H1 (cell line): ENCODE measurements at regions not wholly inside any gene's neighbourhood (a gene's known extent, or its start where the extent isn't known, plus 50 kb on each side); places are given as distances from the start of the nearest gene placed in this dataset.

Experiments
- CTCF ChIA-PET: fragments of 300-600 bp; sonication (Branson Sonifier 250); formaldehyde crosslinking; loops from one replicate; lab custom pipeline; 2021; ENCODE audit not compliant: partially characterized antibody; lab: Charles Lee
- POLR2A ChIA-PET: fragments of 300-600 bp; sonication (Branson Sonifier 250); formaldehyde crosslinking; loops from one replicate; lab custom pipeline; 2021; ENCODE audit warnings: inconsistent platforms; ENCODE audit not compliant: partially characterized antibody; lab: Charles Lee
- DNase-seq, 2 experiments: peaks; one replicate each; pipeline versions ENCODE4 v3.0.0 to v3.0.0-alpha.2; 2010 to 2022; ENCODE audit warnings: low spot score in 2 of 2, low read depth in 1 of 2, mixed read lengths in 1 of 2
- FAIRE-seq: peaks from 2 replicates; lab custom pipeline; 2011; peaks lifted over from hg19 to GRCh38; lab: Jason Lieb, UNC
- H2AFZ ChIP-seq: 2 replicates; pipeline ENCODE4 v1.8.1; 2012; ENCODE audit warnings: low read length, inconsistent platforms
- H2AK5ac ChIP-seq: 2 replicates; pipeline ENCODE4 v1.6.1; 2013; ENCODE audit warnings: low read depth, low read length
- H2BK120ac ChIP-seq: replicated peaks from 2 replicates; pipeline ENCODE3; 2013; ENCODE audit warnings: low read depth, low read length, inconsistent platforms
- H2BK12ac ChIP-seq: 2 replicates; pipeline ENCODE4 v1.6.1; 2013; ENCODE audit warnings: low read depth, low read length
- H2BK15ac ChIP-seq: 2 replicates; pipeline ENCODE4 v1.6.1; 2013; ENCODE audit warnings: low read length
- H2BK20ac ChIP-seq: 2 replicates; pipeline ENCODE4 v1.6.1; 2013; ENCODE audit warnings: low read length
- H2BK5ac ChIP-seq: 2 replicates; pipeline ENCODE4 v1.6.1; 2013; ENCODE audit warnings: low read depth, low read length
- H3K14ac ChIP-seq: 2 replicates; pipeline ENCODE4 v1.6.1; 2013; ENCODE audit warnings: inconsistent platforms; ENCODE audit not compliant: insufficient read length
- H3K18ac ChIP-seq: 2 replicates; pipeline ENCODE4 v1.6.1; 2013; ENCODE audit warnings: low read length; ENCODE audit errors: extremely low read depth
- H3K23ac ChIP-seq: 2 replicates; pipeline ENCODE4 v1.6.1; 2013; ENCODE audit warnings: inconsistent platforms; ENCODE audit not compliant: insufficient read length
- H3K23me2 ChIP-seq: 2 replicates; pipeline ENCODE4 v1.6.1; 2013; ENCODE audit warnings: low read depth, low read length
- H3K27ac ChIP-seq: 2 replicates; pipeline ENCODE4 v1.6.1; 2011; ENCODE audit warnings: low read depth, low read length, inconsistent platforms
- H3K27me3 ChIP-seq, 4 experiments: replicated peaks in 1 of 4; 1 replicate in 1 of 4; 2 replicates in 3 of 4; pipeline versions ENCODE4 v1.6.1 to v1.8.1; 2011 to 2013; ENCODE audit warnings: low read length in 3 of 4, mild to moderate bottlenecking in 3 of 4, inconsistent platforms in 2 of 4, mixed read lengths in 2 of 4, moderate library complexity in 1 of 4; ENCODE audit not compliant: control insufficient read depth in 3 of 4, insufficient read depth in 3 of 4; ENCODE audit errors: extremely low read depth in 1 of 4
- H3K36me3 ChIP-seq, 4 experiments: 2 replicates each; pipeline versions ENCODE4 v1.6.1 to v1.8.1; 2011 to 2013; ENCODE audit warnings: mild to moderate bottlenecking in 4 of 4, low read length in 3 of 4, moderate library complexity in 2 of 4, control low read depth in 1 of 4, inconsistent platforms in 1 of 4; ENCODE audit not compliant: insufficient read depth in 4 of 4, control insufficient read depth in 2 of 4
- H3K4ac ChIP-seq: replicated peaks from 2 replicates; pipeline ENCODE3; 2013; ENCODE audit warnings: low read length, low read depth, mixed read lengths, inconsistent platforms; ENCODE audit not compliant: insufficient read length
- H3K4me1 ChIP-seq, 4 experiments: replicated peaks in 1 of 4; 1 replicate in 1 of 4; 2 replicates in 3 of 4; pipeline versions ENCODE4 v1.6.1 to v1.8.1; 2011 to 2013; ENCODE audit warnings: low read length in 3 of 4, inconsistent platforms in 2 of 4, mixed read lengths in 1 of 4; ENCODE audit not compliant: insufficient read depth in 4 of 4, control insufficient read depth in 3 of 4
- H3K4me2 ChIP-seq, 2 experiments: 2 replicates each; pipeline versions ENCODE4 v1.6.1 to v1.8.1; 2011 to 2013; ENCODE audit warnings: low read depth in 2 of 2, low read length in 2 of 2, control low read depth in 1 of 2, inconsistent platforms in 1 of 2, mild to moderate bottlenecking in 1 of 2; ENCODE audit not compliant: insufficient read depth in 1 of 2
- H3K4me3 ChIP-seq, 4 experiments: fragments of 200-600, 300-600 bp in 1 of 4; sonication (generic), shearing (Covaris generic), sonication (Bioruptor Twin) in 1 of 4; 2 replicates each; pipeline versions ENCODE4 v1.5.1 to v1.8.1; 2011 to 2016; ENCODE audit warnings: low read length in 4 of 4, low read depth in 3 of 4, control low read depth in 2 of 4, inconsistent platforms in 2 of 4, mild to moderate bottlenecking in 2 of 4, mixed read lengths in 1 of 4, moderate library complexity in 1 of 4; ENCODE audit not compliant: insufficient read depth in 2 of 4; ENCODE audit errors: extremely low read depth in 1 of 4
- H3K56ac ChIP-seq: replicated peaks from 2 replicates; pipeline ENCODE3; 2013; ENCODE audit warnings: low read depth, mild to moderate bottlenecking, mixed read lengths, low read length, inconsistent platforms; ENCODE audit not compliant: insufficient read length
- H3K79me1 ChIP-seq: 2 replicates; pipeline ENCODE4 v1.6.1; 2013; ENCODE audit warnings: low read depth, low read length, control low read depth
- H3K79me2 ChIP-seq, 2 experiments: 2 replicates each; pipeline versions ENCODE4 v1.6.1 to v1.8.1; 2012 to 2013; ENCODE audit warnings: low read length in 2 of 2, mild to moderate bottlenecking in 2 of 2, inconsistent platforms in 1 of 2; ENCODE audit not compliant: insufficient read depth in 2 of 2, control insufficient read depth in 1 of 2
- H3K9ac ChIP-seq, 4 experiments: replicated peaks in 1 of 4; 1 replicate in 1 of 4; 2 replicates in 3 of 4; pipeline versions ENCODE4 v1.6.1 to v1.8.1; 2011 to 2013; ENCODE audit warnings: low read depth in 3 of 4, low read length in 3 of 4, control low read depth in 2 of 4, mild to moderate bottlenecking in 2 of 4, moderate library complexity in 2 of 4, inconsistent platforms in 1 of 4; ENCODE audit errors: extremely low read depth in 1 of 4
- H3K9me3 ChIP-seq, 2 experiments: 2 replicates each; pipeline versions ENCODE4 v1.6.1 to v1.8.1; 2012 to 2013; ENCODE audit warnings: mild to moderate bottlenecking in 2 of 2, moderate library complexity in 2 of 2, control low read depth in 1 of 2, inconsistent platforms in 1 of 2, low read depth in 1 of 2, low read length in 1 of 2, mixed read lengths in 1 of 2; ENCODE audit not compliant: insufficient read depth in 2 of 2
- H4K20me1 ChIP-seq, 2 experiments: replicated peaks in 1 of 2; 2 replicates each; pipeline versions ENCODE3 to v1.8.1; 2011 to 2013; ENCODE audit warnings: inconsistent platforms in 2 of 2, low read length in 2 of 2, mild to moderate bottlenecking in 1 of 2; ENCODE audit not compliant: insufficient read depth in 2 of 2, control insufficient read depth in 1 of 2
- H4K5ac ChIP-seq: 2 replicates; pipeline ENCODE4 v1.6.1; 2013; ENCODE audit warnings: low read length, low read depth, mixed read lengths, inconsistent platforms; ENCODE audit not compliant: insufficient read length
- H4K8ac ChIP-seq: 2 replicates; pipeline ENCODE4 v1.8.0; 2013; ENCODE audit warnings: mild to moderate bottlenecking, moderate library complexity, low read length, inconsistent platforms; ENCODE audit not compliant: insufficient read depth; ENCODE audit errors: extremely low read depth
- H4K91ac ChIP-seq: replicated peaks from 2 replicates; pipeline ENCODE3; 2013; ENCODE audit warnings: low read length, mixed read lengths, inconsistent platforms; ENCODE audit not compliant: insufficient read length
- BACH1 ChIP-seq: IDR thresholded peaks from 2 replicates; pipeline ENCODE4 v1.6.1; 2012; ENCODE audit warnings: low read length, improper control_type of control experiment
- YY1 ChIP-seq: IDR thresholded peaks from 2 replicates; pipeline ENCODE4 v1.6.1; 2011; ENCODE audit warnings: low read depth, mild to moderate bottlenecking, low read length
- WGBS, 2 experiments: shearing (Covaris generic) in 1 of 2; methylation state at CpG; one replicate each; pipeline versions ENCODE4 v1.1.6 to v1.1.7; 2013 to 2015; ENCODE audit warnings: low lambda C conversion rate in 2 of 2, mixed read lengths in 2 of 2, inconsistent platforms in 1 of 2, low coverage in 1 of 2, missing lambda C conversion rate in 1 of 2; ENCODE audit not compliant: insufficient replicate concordance in 2 of 2, insufficient coverage in 1 of 2, insufficient read length in 1 of 2; ENCODE audit errors: extremely low coverage in 1 of 2, missing lambda C conversion rate in 1 of 2; 5-methylcytosine and 5-hydroxymethylcytosine counted together

DNA sequence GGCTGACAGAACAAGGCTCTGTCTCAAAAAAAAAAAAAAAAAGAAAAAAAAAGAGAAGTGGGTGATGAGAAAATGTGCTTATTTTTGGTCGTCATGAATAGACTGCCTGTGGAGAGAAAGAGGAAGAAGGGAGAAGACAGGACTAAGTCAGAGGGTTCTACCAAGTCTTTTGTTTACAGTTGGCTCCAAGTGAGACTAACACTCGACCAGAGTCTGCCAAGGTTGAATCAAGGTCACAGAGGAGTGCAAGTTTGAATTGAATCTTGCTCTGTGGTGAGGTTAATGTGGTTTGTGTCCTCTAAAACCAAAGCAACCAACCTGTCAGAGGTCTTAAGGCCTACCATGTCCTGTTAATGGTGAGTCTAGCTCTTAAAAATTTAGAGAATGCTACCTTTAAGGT lies 334.1 kb upstream of the GRM7 start:
- TF ChIP-seq YY1 (no peak), BACH1 (no peak)
- Histone ChIP-seq H3K79me2 (no peaks in the 10 kb centered on the region), H3K56ac (no peak overlapping the region), H4K20me1 (no peaks in the 10 kb centered on the region), H2AK5ac (no peak overlapping the region), H3K4me3 (no peak overlapping the region), H3K4me2 (no peak overlapping the region), H2BK20ac (no peak overlapping the region), H3K23ac (no peak overlapping the region), H3K36me3 (no peaks in the 10 kb centered on the region; a peak in 2 of 8 replicates), H3K14ac (no peak overlapping the region), H2BK5ac (no peak overlapping the region), H3K4ac (no peak overlapping the region), H2BK15ac (no peak overlapping the region), H4K91ac (no peak overlapping the region), H2BK120ac (no peak overlapping the region), H4K8ac (no peak overlapping the region), H3K4me1 (no peaks in the 10 kb centered on the region), H3K27ac (no peak overlapping the region), H2BK12ac (no peak overlapping the region), H3K9ac (no peak overlapping the region), H4K5ac (no peak overlapping the region), H3K23me2 (no peaks in the 10 kb centered on the region), H3K27me3 (no peaks in the 10 kb centered on the region), H3K79me1 (no peaks in the 10 kb centered on the region), H3K9me3 (no peaks in the 10 kb centered on the region), H3K18ac (no peak overlapping the region), H2AFZ (no peak overlapping the region)
- FAIRE-seq (no peak), DNase-seq (no peak)
- POLR2A ChIA-PET, result no interaction called here
- 89% methylated on average over 1 of the region's 2 CpGs; no CpG with 5 or more reads in 1 of the 2 experiments for WGBS, 2 experiments
- CTCF ChIA-PET, result no interaction called here
